ENCODE measurements at regions not wholly inside any gene's neighbourhood (a gene's known extent, or its start where the extent isn't known, plus 50 kb on each side); places are given as distances from the start of the nearest gene placed in this dataset.

DNA sequence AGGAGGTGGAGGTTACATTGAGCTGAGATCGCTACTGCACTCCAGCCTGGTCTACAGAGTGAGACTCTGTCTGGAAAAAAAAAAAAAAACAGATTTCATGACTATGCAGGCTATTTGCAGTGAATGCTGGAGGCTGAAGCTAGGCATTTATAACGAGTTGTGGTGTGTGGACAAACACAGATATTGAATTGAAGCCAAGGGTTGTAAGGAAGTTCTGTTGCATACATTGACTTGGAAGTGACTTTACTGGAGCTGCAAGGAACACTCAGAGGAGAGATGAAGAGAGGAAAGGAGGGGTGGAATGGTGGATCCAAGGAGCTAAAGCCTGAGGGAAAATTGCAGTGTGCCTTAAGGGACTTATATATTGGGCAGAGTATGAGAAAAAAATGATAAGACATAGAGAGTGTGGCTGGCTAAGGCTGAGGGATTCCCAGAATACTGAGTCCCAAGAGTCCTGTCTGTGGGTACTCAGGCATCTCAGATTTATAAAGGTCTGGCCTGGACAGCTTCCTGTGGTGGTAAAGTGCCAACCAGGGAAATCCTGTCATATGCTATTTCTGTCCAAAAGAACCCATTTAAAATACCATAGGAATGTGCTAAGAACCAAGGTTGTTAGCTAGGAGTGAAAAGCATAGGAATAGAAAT, 87.8 kb upstream of the GUCY1A1 start:
- Histone ChIP-seq H4K91ac (ENCODE audit: insufficient read length, low read depth, low read length) (no peak overlapping the region), H3K23me2 (ENCODE audit: insufficient read length, low read depth, low read length, poor library complexity, severe bottlenecking) (no peaks in the 10 kb centered on the region), H2AK5ac (ENCODE audit: insufficient read length, low read length) (no peak overlapping the region), H4K20me1 (ENCODE audit: control insufficient read depth, insufficient read depth, insufficient read length) (no peaks in the 10 kb centered on the region), H3K4ac (ENCODE audit: low read depth, low read length) (no peak overlapping the region), H3K23ac (ENCODE audit: insufficient read length, low read depth, low read length) (no peak overlapping the region), H3T11ph (ENCODE audit: low read length) (no peak overlapping the region), H3K56ac (ENCODE audit: insufficient read length, low read depth, low read length) (no peak overlapping the region), H3K79me1 (ENCODE audit: insufficient read depth, low read depth, low read length, poor library complexity, severe bottlenecking) (no peaks in the 10 kb centered on the region), H2BK120ac (ENCODE audit: low read depth, low read length, poor library complexity, severe bottlenecking) (no peak overlapping the region), H3K9me3 (ENCODE audit: control insufficient read depth, low read depth, low read length) (no peaks in the 10 kb centered on the region), H4K5ac (ENCODE audit: insufficient read length, low read depth, low read length) (no peak overlapping the region), H4K8ac (replicated peaks; ENCODE audit: insufficient read length, low read depth, low read length) (no peak overlapping the region), H3K27ac (ENCODE audit: insufficient read length, low read depth, low read length) (no peak overlapping the region), H2AFZ (ENCODE audit: low read length) (no peak overlapping the region), H2BK12ac (ENCODE audit: insufficient read length, low read depth, low read length) (no peak overlapping the region), H2BK5ac (ENCODE audit: insufficient read length, low read length) (no peak overlapping the region), H3K79me2 (ENCODE audit: insufficient read depth, low read length) (no peaks in the 10 kb centered on the region), H3K14ac (ENCODE audit: insufficient read depth, low read length) (no peak overlapping the region), H3K9ac (ENCODE audit: extremely low read depth, insufficient read length, low read length) (no peak overlapping the region), H3K27me3 (ENCODE audit: insufficient read depth, low read length) (no peaks in the 10 kb centered on the region), H3K4me1 (ENCODE audit: insufficient read depth, low read length) (no peaks in the 10 kb centered on the region), H3K4me2 (ENCODE audit: insufficient read depth, insufficient read length, low read length) (no peak overlapping the region), H2BK20ac (ENCODE audit: low read depth, low read length, poor library complexity, severe bottlenecking) (no peak overlapping the region), H3K18ac (ENCODE audit: insufficient read length, low read depth, low read length) (no peak overlapping the region), H2BK15ac (ENCODE audit: low read depth, low read length) (no peak overlapping the region)
- H3K4me1 Mint-ChIP-seq, result no peaks in the 10 kb centered on the region
- no peaks in the 10 kb centered on the region for H3K36me3 Mint-ChIP-seq (ENCODE audit: insufficient read depth in 1 of 3, low read depth in 3 of 3)
- WGBS (ENCODE audit: extremely low coverage, insufficient read length, low lambda C conversion rate), result no CpG with 5 or more reads among the region's 2 CpGs
- TF ChIP-seq, protein P1, sequence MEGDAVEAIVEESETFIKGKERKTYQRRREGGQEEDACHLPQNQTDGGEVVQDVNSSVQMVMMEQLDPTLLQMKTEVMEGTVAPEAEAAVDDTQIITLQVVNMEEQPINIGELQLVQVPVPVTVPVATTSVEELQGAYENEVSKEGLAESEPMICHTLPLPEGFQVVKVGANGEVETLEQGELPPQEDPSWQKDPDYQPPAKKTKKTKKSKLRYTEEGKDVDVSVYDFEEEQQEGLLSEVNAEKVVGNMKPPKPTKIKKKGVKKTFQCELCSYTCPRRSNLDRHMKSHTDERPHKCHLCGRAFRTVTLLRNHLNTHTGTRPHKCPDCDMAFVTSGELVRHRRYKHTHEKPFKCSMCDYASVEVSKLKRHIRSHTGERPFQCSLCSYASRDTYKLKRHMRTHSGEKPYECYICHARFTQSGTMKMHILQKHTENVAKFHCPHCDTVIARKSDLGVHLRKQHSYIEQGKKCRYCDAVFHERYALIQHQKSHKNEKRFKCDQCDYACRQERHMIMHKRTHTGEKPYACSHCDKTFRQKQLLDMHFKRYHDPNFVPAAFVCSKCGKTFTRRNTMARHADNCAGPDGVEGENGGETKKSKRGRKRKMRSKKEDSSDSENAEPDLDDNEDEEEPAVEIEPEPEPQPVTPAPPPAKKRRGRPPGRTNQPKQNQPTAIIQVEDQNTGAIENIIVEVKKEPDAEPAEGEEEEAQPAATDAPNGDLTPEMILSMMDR (conservative IDR thresholded peaks at IDR 0.05), result no peak
- no peak overlapping the region for H3K27ac Mint-ChIP-seq
- peaks cover 2% of the 10 kb centered on the region; the same call in 1 of the 2 replicates for H3K27me3 Mint-ChIP-seq (ENCODE audit: low read depth)
- DNase-seq, result no peak
- H3K9me3 Mint-ChIP-seq, result no peaks in the 10 kb centered on the region
- no peak overlapping the region for H3K4me3 Mint-ChIP-seq

All from H9 (cell line).